Heart left ventricle (tissue), 13 donors: ENCODE measurements at regions not wholly inside any gene's neighbourhood (a gene's known extent, or its start where the extent isn't known, plus 50 kb on each side); places are given as distances from the start of the nearest gene placed in this dataset.

Experiments used
- CTCF ChIP-seq, 12 donors: fragments of 200-600 bp; sonication (generic) in 4 of 12; IDR thresholded peaks; one replicate each; pipeline versions ENCODE4 v1.5.0 to v1.8.0; 2018 to 2022; ENCODE audit warnings: antibody characterized with exemption in 12 of 12, mild to moderate bottlenecking in 5 of 12
- POLR2A ChIP-seq, 2 donors: fragments of 450-650 bp; IDR thresholded peaks; one replicate each; pipeline ENCODE4 v1.6.1; 2017; ENCODE audit warnings: antibody characterized with exemption in 2 of 2, mild to moderate bottlenecking in 2 of 2, moderate library complexity in 2 of 2
- donor health status: ischemic (EF 13 %, LVEDD 7.1; RV severe dilation, severe dysfunction).
- donor health status: DM: no; HTN: yes; CAD: no.
- donor health status: DM: no; HTN: no; CAD: no.
- donor health status: ischemic (EF 25% LVEDD 6.9; RV normal size, moderate dysfunction).
- donor health status: ischemic (EF 25% LVEDD 5.7; RV mildly dilated, moderate dysfunction).
- donor health status: ischemic (EF 35%, LVEDD 5.7; RV mildly dilated, moderate dysfunction).
- donor health status: nonischemic (EF 11% LVEDD 7.7; RV severe dilation, severe dysfunction).
- donor health status: DM: yes; HTN: yes; CAD: no.
- donor health status: PGD.
- donor health status: ischemic (EF 29% LVEDD 5.4; RV normal size, mild dysfunction).
- donor health status: nonischemic (EF 23%, LVEDD 6.1; RV moderate dilation, normal function).

GRCh38 chr13:62684359-62684758, 1268.7 kb upstream of the PCDH20 start:
- TF ChIP-seq CTCF (IDR thresholded peaks at IDR 0.05) = no peak
- no peak for TF ChIP-seq POLR2A (IDR thresholded peaks at IDR 0.05)
